ENCODE measurements at regions not wholly inside any gene's neighbourhood (a gene's known extent, or its start where the extent isn't known, plus 50 kb on each side); places are given as distances from the start of the nearest gene placed in this dataset.

GRCh38 chr3:184486614-184487013 is 75.0 kb upstream of the EPHB3 start:
- TF ChIP-seq CTCF (IDR thresholded peaks at IDR 0.05): no peak
- Histone ChIP-seq H3K9me3 (ENCODE audit: control insufficient read depth, low read length) (no peaks in the 10 kb centered on the region), H3K9ac (no peak overlapping the region), H3K79me2 (no peaks in the 10 kb centered on the region), H3K4me2 (ENCODE audit: low read length) (no peak overlapping the region), H3K27ac (no peak overlapping the region), H3K4me3 (ENCODE audit: low read depth, low read length) (no peak overlapping the region), H3K4me1 (no peaks in the 10 kb centered on the region), H3K36me3 (ENCODE audit: control insufficient read depth, insufficient read depth, low read length) (no peaks in the 10 kb centered on the region), H3K27me3 (ENCODE audit: control insufficient read depth, insufficient read depth, low read length) (no peaks in the 10 kb centered on the region), H2AFZ (no peak overlapping the region)

- no peak overlapping the region for H3K4me3 ChIP-seq (ENCODE audit: low read depth, low read length)
- no peaks in the 10 kb centered on the region for H3K36me3 ChIP-seq (ENCODE audit: control insufficient read depth, insufficient read depth, low read length)
- no peak overlapping the region for H3K9ac ChIP-seq
- no peaks in the 10 kb centered on the region for H3K4me1 ChIP-seq
- no peak overlapping the region for H2AFZ ChIP-seq
- no peak for TF ChIP-seq CTCF (IDR thresholded peaks at IDR 0.05)
- H3K4me2 ChIP-seq (ENCODE audit: low read length): no peak overlapping the region
- no peak overlapping the region for H3K27ac ChIP-seq
- H3K79me2 ChIP-seq: no peaks in the 10 kb centered on the region
- H3K9me3 ChIP-seq (ENCODE audit: control insufficient read depth, low read length): no peaks in the 10 kb centered on the region
- no peaks in the 10 kb centered on the region for H3K27me3 ChIP-seq (ENCODE audit: control insufficient read depth, insufficient read depth, low read length)
Measured at GRCh38 chr3:184488577-184488976, 73.0 kb upstream of the EPHB3 start.

- TF ChIP-seq CTCF (IDR thresholded peaks at IDR 0.05): no peak
- no peak overlapping the region for H3K4me3 ChIP-seq (ENCODE audit: low read depth, low read length)
- no peaks in the 10 kb centered on the region for H3K27me3 ChIP-seq (ENCODE audit: control insufficient read depth, insufficient read depth, low read length)
Measured at GRCh38 chr3:184489268-184489841, 72.2 kb upstream of the EPHB3 start.

GRCh38 chr3:184491011-184491576 is 70.5 kb upstream of the EPHB3 start:
- no peaks in the 10 kb centered on the region for H3K79me2 ChIP-seq
- H3K4me1 ChIP-seq: no peaks in the 10 kb centered on the region
- H3K27me3 ChIP-seq (ENCODE audit: control insufficient read depth, insufficient read depth, low read length): no peaks in the 10 kb centered on the region
- no peak overlapping the region for H3K9ac ChIP-seq
- H2AFZ ChIP-seq: no peak overlapping the region
- no peaks in the 10 kb centered on the region for H3K36me3 ChIP-seq (ENCODE audit: control insufficient read depth, insufficient read depth, low read length)
- H3K27ac ChIP-seq: no peak overlapping the region
- no peaks in the 10 kb centered on the region for H3K9me3 ChIP-seq (ENCODE audit: control insufficient read depth, low read length)
- no peak overlapping the region for H3K4me3 ChIP-seq (ENCODE audit: low read depth, low read length)
- no peak for TF ChIP-seq CTCF (IDR thresholded peaks at IDR 0.05)
- H3K4me2 ChIP-seq (ENCODE audit: low read length): no peak overlapping the region

More at GRCh38 chr3:184489268-184489841, 72.2 kb upstream of the EPHB3 start:
- no peaks in the 10 kb centered on the region for H3K9me3 ChIP-seq (ENCODE audit: control insufficient read depth, low read length)
- H3K27ac ChIP-seq: no peak overlapping the region
- H3K9ac ChIP-seq: no peak overlapping the region
- H3K36me3 ChIP-seq (ENCODE audit: control insufficient read depth, insufficient read depth, low read length): no peaks in the 10 kb centered on the region
- no peaks in the 10 kb centered on the region for H3K4me1 ChIP-seq
- H3K4me2 ChIP-seq (ENCODE audit: low read length): no peak overlapping the region
- no peak overlapping the region for H2AFZ ChIP-seq
- H3K79me2 ChIP-seq: no peaks in the 10 kb centered on the region

Measured in parathyroid adenoma (tissue), 2 donors.